ENCODE measurements at regions not wholly inside any gene's neighbourhood (a gene's known extent, or its start where the extent isn't known, plus 50 kb on each side); places are given as distances from the start of the nearest gene placed in this dataset.

GRCh38 chr20:34163307-34163706 is 51.3 kb upstream of the EIF2S2 start:
- DNase-seq (ENCODE audit: low read depth, low spot score) = no peak
- H3K4me3 ChIP-seq (ENCODE audit: low read length) = no peak overlapping the region

GRCh38 chr20:34164381-34164984 is 52.4 kb upstream of the EIF2S2 start:
- DNase-seq (ENCODE audit: low read depth, low spot score) = no peak

GRCh38 chr20:34165018-34165619 is 53.1 kb upstream of the EIF2S2 start:
- no peak for DNase-seq (ENCODE audit: low read depth, low spot score)

More at GRCh38 chr20:34164381-34164984, 52.4 kb upstream of the EIF2S2 start:
- no peak overlapping the region for H3K4me3 ChIP-seq (ENCODE audit: low read length)

GRCh38 chr20:34171640-34172039 is 59.6 kb upstream of the EIF2S2 start:
- no peak for DNase-seq (ENCODE audit: low read depth, low spot score)
- no peak overlapping the region for H3K4me3 ChIP-seq (ENCODE audit: low read length)

More at GRCh38 chr20:34165018-34165619, 53.1 kb upstream of the EIF2S2 start:
- no peak overlapping the region for H3K4me3 ChIP-seq (ENCODE audit: low read length)

GRCh38 chr20:34172926-34173325 is 60.9 kb upstream of the EIF2S2 start:
- no peak overlapping the region for H3K4me3 ChIP-seq (ENCODE audit: low read length)
- no peak for DNase-seq (ENCODE audit: low read depth, low spot score)

GRCh38 chr20:34175079-34175478 is 63.0 kb upstream of the EIF2S2 start:
- DNase-seq (ENCODE audit: low read depth, low spot score) = no peak
- H3K4me3 ChIP-seq (ENCODE audit: low read length) = no peak overlapping the region

- H3K4me3 ChIP-seq (ENCODE audit: low read length) = no peak overlapping the region
- no peak for DNase-seq (ENCODE audit: low read depth, low spot score)
Observed at GRCh38 chr20:34175879-34176278, 63.8 kb upstream of the EIF2S2 start.

- DNase-seq (ENCODE audit: low read depth, low spot score) = no peak
- no peak overlapping the region for H3K4me3 ChIP-seq (ENCODE audit: low read length)
Observed at GRCh38 chr20:34177052-34177451, 64.2 kb upstream of the ASIP start.

- no peak overlapping the region for H3K4me3 ChIP-seq (ENCODE audit: low read length)
- DNase-seq (ENCODE audit: low read depth, low spot score) = no peak
Observed at GRCh38 chr20:34179637-34180360, 61.4 kb upstream of the ASIP start.

GRCh38 chr20:34180460-34181120 is 60.6 kb upstream of the ASIP start:
- no peak for DNase-seq (ENCODE audit: low read depth, low spot score)
- H3K4me3 ChIP-seq (ENCODE audit: low read length) = no peak overlapping the region

- no peak for DNase-seq (ENCODE audit: low read depth, low spot score)
- no peak overlapping the region for H3K4me3 ChIP-seq (ENCODE audit: low read length)
Observed at GRCh38 chr20:34181484-34181883, 59.7 kb upstream of the ASIP start.

- DNase-seq (ENCODE audit: low read depth, low spot score) = no peak
- H3K4me3 ChIP-seq (ENCODE audit: low read length) = no peak overlapping the region
Observed at GRCh38 chr20:34185766-34186620, 55.2 kb upstream of the ASIP start.

GRCh38 chr20:34189572-34190163 is 51.6 kb upstream of the ASIP start:
- peak; percentile 9 for DNase-seq (ENCODE audit: low read depth, low spot score)
- H3K4me3 ChIP-seq (ENCODE audit: low read length) = no peak overlapping the region

- no peak overlapping the region for H3K4me3 ChIP-seq (ENCODE audit: low read length)
- no peak for DNase-seq (ENCODE audit: low read depth, low spot score)
Observed at GRCh38 chr20:34190262-34190661, 51.0 kb upstream of the ASIP start.

GRCh38 chr20:34190679-34191090 is 50.5 kb upstream of the ASIP start:
- H3K4me3 ChIP-seq (ENCODE audit: low read length) = no peak overlapping the region
- DNase-seq (ENCODE audit: low read depth, low spot score) = peak; percentile 44

All from Jurkat, Clone E6-1 (cell line).